ENCODE measurements at regions not wholly inside any gene's neighbourhood (a gene's known extent, or its start where the extent isn't known, plus 50 kb on each side); places are given as distances from the start of the nearest gene placed in this dataset.

DNA sequence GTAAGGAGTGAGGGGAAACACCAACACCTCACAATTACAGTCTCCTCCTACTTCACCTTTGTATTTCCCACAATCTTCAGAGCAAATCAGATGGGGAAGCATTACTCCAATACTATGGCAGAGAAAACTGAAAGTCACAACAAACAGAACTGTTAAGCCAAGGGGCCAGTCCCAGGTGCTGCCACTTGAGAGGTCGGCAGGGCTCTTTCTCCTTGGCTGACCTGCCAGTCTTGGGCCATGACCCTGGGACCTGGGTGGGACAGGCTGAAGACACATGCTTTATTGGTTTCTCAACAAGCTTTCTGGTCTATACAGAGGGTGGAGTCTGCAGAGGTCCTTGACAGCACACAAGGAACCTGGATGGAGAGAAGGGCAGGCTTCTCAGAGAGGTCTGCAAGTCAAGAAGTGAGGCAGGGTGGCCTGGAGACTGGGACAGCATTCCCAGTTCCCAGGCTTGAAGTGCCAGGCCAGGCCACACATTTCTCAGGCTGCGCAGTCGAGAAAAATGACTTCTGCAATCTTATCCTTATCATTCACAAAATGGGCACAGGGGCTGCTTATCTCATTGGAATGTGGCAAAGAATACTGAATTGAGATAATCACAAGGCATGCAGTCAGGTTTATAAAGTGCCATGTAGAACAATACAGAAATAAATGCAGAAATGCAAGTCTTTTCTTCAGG lies 301.0 kb downstream of the CXCL12 start:
- DNase-seq (ENCODE audit: low read depth) = no peak

DNA sequence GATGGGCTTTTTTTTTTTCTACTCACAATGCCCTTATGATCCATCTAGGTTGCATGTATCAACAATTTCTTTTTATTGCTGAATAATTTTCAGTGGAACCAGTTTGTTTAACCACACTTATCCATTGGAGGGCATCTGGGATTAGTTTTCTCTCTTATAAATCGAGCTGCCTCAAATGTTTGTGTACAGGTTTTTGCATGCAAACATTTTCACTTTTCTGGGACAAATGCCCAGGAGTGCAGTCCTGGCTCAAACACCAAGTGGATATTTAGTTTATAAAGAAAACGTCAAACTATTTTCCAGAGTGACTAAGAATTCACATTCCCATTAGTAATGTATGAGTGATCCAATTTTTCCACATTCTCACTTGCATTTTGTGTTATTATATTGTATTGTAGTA lies 313.4 kb downstream of the CXCL12 start:
- TF ChIP-seq, protein P1, sequence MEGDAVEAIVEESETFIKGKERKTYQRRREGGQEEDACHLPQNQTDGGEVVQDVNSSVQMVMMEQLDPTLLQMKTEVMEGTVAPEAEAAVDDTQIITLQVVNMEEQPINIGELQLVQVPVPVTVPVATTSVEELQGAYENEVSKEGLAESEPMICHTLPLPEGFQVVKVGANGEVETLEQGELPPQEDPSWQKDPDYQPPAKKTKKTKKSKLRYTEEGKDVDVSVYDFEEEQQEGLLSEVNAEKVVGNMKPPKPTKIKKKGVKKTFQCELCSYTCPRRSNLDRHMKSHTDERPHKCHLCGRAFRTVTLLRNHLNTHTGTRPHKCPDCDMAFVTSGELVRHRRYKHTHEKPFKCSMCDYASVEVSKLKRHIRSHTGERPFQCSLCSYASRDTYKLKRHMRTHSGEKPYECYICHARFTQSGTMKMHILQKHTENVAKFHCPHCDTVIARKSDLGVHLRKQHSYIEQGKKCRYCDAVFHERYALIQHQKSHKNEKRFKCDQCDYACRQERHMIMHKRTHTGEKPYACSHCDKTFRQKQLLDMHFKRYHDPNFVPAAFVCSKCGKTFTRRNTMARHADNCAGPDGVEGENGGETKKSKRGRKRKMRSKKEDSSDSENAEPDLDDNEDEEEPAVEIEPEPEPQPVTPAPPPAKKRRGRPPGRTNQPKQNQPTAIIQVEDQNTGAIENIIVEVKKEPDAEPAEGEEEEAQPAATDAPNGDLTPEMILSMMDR (IDR thresholded peaks at IDR 0.05; ENCODE audit: low read length, missing control alignments) = peak; percentile 17
- no peak overlapping the region for H3K4me3 ChIP-seq (replicated peaks; ENCODE audit: low read depth, low read length)
- DNase-seq (ENCODE audit: low read depth) = peak; percentile 79

More for the DNA sequence above, 301.0 kb downstream of the CXCL12 start:
- H3K4me3 ChIP-seq (replicated peaks; ENCODE audit: low read depth, low read length) = no peak overlapping the region
- TF ChIP-seq, protein P1 (IDR thresholded peaks at IDR 0.05; ENCODE audit: low read length, missing control alignments) = no peak

DNA sequence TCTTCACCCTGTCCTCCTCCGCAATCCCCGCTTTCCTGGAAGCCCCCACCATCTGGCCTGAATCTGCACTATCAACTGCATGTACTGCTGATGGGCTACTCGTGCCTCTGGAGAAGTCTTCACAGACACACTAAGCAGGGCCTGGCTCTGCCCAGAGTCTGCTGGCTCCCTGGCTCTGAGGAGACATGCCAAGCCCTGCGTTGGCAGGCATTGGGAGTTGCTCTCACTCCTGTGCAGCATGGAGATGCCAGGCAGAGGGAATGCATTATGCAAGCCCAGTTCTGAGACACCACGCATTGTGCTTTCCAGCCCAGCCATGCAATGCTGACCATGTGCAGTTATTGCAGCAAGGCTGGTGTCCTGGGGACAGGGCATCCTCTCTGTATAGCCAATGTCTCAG lies 314.6 kb downstream of the CXCL12 start:
- H3K4me3 ChIP-seq (replicated peaks; ENCODE audit: low read depth, low read length) = no peak overlapping the region
- no peak for DNase-seq (ENCODE audit: low read depth)
- TF ChIP-seq, protein P1 (IDR thresholded peaks at IDR 0.05; ENCODE audit: low read length, missing control alignments) = no peak

DNA sequence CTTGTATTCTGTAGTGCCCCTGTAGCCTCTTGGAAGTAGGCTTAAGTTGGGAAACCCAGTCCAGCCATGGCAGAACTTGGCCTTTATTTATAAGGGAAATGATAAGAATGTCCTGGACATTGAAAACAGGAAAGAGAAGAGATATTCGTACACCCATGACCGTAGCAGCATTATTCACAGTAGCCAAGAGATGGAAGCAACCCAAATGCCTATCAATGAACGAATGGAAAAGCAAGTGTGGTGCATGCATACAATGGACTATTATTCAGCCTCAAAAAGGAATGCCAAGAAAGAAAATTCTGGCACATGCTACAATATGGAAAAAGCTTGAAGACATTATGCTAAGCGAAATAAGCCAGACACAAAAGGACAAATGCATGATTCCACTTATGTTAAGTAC lies 315.3 kb downstream of the CXCL12 start:
- TF ChIP-seq, protein P1 (IDR thresholded peaks at IDR 0.05; ENCODE audit: low read length, missing control alignments) = no peak
- peak; percentile 94 for DNase-seq (ENCODE audit: low read depth)
- H3K4me3 ChIP-seq (replicated peaks; ENCODE audit: low read depth, low read length) = no peak overlapping the region

DNA sequence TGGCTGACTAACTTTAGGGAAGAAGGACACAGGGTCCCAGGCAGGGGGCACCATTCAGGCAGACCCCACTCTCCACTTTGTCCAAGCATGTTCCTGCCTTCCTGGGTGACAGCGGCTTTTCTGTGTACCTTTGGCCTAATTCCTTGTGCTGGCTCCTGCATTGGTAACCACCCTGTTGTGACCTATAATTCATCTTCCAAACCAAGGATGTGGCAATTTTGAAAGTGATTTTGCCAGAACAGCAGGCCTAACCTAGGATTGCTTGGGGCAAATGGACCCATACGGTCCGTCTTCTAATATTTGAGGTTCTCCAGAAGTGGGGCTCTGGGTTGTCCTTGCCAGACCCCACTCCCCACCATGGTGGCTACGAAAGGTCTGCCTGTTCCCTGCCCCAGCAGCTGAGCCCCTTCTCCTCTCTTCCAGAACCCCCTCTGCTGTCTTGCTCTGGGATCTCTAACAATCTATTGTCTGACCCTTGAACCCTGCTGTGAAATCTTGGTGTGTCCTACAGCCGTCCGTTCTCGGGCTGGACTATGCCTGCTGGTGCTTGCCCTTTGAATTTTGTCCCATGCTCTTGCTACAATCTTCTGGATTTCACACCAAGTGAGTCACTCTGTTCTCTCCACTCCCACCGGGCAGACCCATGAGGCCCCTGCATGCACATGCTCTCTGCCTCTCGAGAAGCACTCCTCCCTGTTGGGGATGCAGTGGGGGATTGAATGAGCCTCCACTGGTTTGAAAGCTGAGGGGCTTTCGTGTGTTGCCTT lies 316.0 kb downstream of the CXCL12 start:
- DNase-seq (ENCODE audit: low read depth) = peak; percentile 90

DNA sequence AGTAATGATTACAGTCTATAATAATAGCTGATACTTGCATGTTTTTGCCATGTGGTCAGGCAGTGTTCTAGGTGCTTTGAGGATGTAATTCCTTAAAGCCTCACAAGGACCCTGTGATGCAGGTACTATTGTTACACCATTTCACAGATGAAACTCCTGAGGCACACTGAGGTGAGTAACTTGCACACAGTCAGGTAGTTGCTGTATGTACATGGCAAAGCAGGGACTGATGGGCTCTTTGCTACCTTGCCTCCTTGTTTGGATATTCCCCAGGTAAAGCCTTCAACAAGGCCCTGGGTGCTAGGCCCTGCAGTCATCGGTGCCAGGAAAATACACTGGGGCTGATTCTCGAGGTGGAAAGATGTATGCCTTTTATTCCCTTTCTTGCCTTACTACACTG lies 317.5 kb downstream of the CXCL12 start:
- TF ChIP-seq, protein P1 (IDR thresholded peaks at IDR 0.05; ENCODE audit: low read length, missing control alignments) = no peak
- no peak overlapping the region for H3K4me3 ChIP-seq (replicated peaks; ENCODE audit: low read depth, low read length)
- DNase-seq (ENCODE audit: low read depth) = no peak

More for the DNA sequence above, 316.0 kb downstream of the CXCL12 start:
- TF ChIP-seq, protein P1 (IDR thresholded peaks at IDR 0.05; ENCODE audit: low read length, missing control alignments) = no peak
- no peak overlapping the region for H3K4me3 ChIP-seq (replicated peaks; ENCODE audit: low read depth, low read length)

All from fibroblast of pulmonary artery (primary cell).